OCI-LY1 (cell line): ENCODE measurements at regions not wholly inside any gene's neighbourhood (a gene's known extent, or its start where the extent isn't known, plus 50 kb on each side); places are given as distances from the start of the nearest gene placed in this dataset.

Source experiments
- EZH2 ChIP-seq: fragments of 200-600 bp; sonication (generic), shearing (Covaris generic); IDR thresholded peaks from 2 replicates; pipeline ENCODE4 v1.8.0; 2017; ENCODE audit warnings: borderline replicate concordance, mixed run types, mild to moderate bottlenecking, antibody characterized with exemption, low read length, moderate library complexity, mixed read lengths
- TF ChIP-seq, protein P1 (sequence below): fragments of 200-600 bp; sonication (generic), shearing (Covaris generic); IDR thresholded peaks from 2 replicates; pipeline ENCODE4 v1.5.1; 2017; ENCODE audit warnings: mild to moderate bottlenecking, antibody characterized with exemption, low read length, moderate library complexity, mixed read lengths

DNA sequence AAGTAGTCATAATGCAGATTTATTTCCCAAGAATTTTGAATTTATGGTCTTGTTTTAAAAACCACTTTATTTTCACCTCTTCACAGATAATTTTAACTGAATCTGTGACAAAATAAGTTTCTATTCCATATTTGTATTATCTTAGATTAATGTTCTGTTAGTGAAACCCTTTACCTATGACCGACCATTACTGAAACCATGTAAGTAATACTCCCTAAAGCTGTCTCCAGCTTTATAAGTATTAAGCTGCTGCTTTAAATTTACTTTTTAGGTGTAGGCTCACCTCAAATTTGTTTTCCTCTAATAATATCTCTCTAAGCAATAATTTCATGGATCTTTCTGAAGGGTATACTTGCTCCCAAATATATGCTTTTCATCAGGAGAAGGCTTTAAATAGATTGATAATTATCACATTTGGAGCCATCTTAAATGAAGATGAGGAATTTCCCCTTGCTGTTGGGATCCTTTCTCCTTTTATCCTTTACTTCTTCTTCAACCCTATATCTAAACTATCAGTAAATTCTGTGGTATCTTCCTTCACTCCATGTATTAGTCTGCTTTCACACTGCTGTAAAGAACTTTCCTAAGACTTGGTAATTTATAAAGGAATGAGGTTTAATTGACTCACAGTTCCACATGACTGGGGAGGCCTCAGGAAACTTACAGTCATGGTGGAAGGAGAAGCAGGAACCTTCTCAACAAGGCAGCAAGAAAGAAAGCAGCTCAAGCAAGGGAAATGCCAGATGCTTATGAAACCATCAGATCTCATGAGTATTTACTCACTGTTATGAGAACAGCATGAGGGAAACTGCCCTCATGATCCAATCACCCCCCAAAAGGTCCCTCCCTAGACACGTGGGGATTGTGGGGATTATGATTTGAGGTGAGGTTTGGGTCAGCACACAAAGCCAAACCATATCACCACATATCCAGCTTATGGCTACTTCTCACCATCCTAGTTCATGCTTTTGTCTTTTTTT, 92.3 kb upstream of the P2RY1 start:
- TF ChIP-seq EZH2 = no peak
- TF ChIP-seq, protein P1, sequence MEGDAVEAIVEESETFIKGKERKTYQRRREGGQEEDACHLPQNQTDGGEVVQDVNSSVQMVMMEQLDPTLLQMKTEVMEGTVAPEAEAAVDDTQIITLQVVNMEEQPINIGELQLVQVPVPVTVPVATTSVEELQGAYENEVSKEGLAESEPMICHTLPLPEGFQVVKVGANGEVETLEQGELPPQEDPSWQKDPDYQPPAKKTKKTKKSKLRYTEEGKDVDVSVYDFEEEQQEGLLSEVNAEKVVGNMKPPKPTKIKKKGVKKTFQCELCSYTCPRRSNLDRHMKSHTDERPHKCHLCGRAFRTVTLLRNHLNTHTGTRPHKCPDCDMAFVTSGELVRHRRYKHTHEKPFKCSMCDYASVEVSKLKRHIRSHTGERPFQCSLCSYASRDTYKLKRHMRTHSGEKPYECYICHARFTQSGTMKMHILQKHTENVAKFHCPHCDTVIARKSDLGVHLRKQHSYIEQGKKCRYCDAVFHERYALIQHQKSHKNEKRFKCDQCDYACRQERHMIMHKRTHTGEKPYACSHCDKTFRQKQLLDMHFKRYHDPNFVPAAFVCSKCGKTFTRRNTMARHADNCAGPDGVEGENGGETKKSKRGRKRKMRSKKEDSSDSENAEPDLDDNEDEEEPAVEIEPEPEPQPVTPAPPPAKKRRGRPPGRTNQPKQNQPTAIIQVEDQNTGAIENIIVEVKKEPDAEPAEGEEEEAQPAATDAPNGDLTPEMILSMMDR = no peak
